Fibroblast of lung (primary cell): ENCODE measurements at regions not wholly inside any gene's neighbourhood (a gene's known extent, or its start where the extent isn't known, plus 50 kb on each side); places are given as distances from the start of the nearest gene placed in this dataset.

ENCODE experiments used
- DNase-seq, 2 donors: peaks; one replicate each; pipeline versions ENCODE4 v3.0.0 to v3.0.0-alpha.2; 2010; ENCODE audit warnings: low read depth in 2 of 2
- H2AFZ ChIP-seq: 2 replicates; pipeline ENCODE4 v1.5.1; 2012; ENCODE audit warnings: low read length, control low read depth, inconsistent platforms
- H3K27ac ChIP-seq: 2 replicates; pipeline ENCODE4 v1.5.1; 2011; ENCODE audit warnings: low read length, control low read depth; ENCODE audit not compliant: insufficient read depth
- H3K27me3 ChIP-seq: 2 replicates; pipeline ENCODE4 v1.5.1; 2011; ENCODE audit warnings: mild to moderate bottlenecking, low read length; ENCODE audit not compliant: control insufficient read depth, insufficient read depth
- H3K36me3 ChIP-seq: 2 replicates; pipeline ENCODE4 v1.5.1; 2011; ENCODE audit warnings: low read length; ENCODE audit not compliant: control insufficient read depth, insufficient read depth
- H3K4me1 ChIP-seq: 2 replicates; pipeline ENCODE4 v1.5.1; 2011; ENCODE audit warnings: low read length; ENCODE audit not compliant: control insufficient read depth, insufficient read depth; ENCODE audit errors: extremely low read depth
- H3K4me2 ChIP-seq: 2 replicates; pipeline ENCODE4 v1.5.1; 2011; ENCODE audit warnings: low read length, control low read depth; ENCODE audit not compliant: insufficient read depth; ENCODE audit errors: extremely low read depth
- H3K4me3 ChIP-seq, 4 experiments: fragments of 200-600 bp in 1 of 4; sonication (generic) in 1 of 4; replicated peaks in 1 of 4; 2 replicates each; pipeline ENCODE4 v1.5.1; 2011 to 2016; ENCODE audit warnings: low read length in 4 of 4, low read depth in 3 of 4, mild to moderate bottlenecking in 3 of 4, control low read depth in 2 of 4, inconsistent platforms in 1 of 4, mixed read lengths in 1 of 4; ENCODE audit not compliant: insufficient read depth in 1 of 4; ENCODE audit errors: control extremely low read depth in 1 of 4
- H3K79me2 ChIP-seq: 2 replicates; pipeline ENCODE4 v1.5.1; 2012; ENCODE audit warnings: mild to moderate bottlenecking, low read length, inconsistent platforms; ENCODE audit not compliant: control insufficient read depth, insufficient read depth
- H3K9ac ChIP-seq: 2 replicates; pipeline ENCODE4 v1.5.1; 2011; ENCODE audit warnings: mild to moderate bottlenecking, low read length, control low read depth; ENCODE audit not compliant: insufficient read depth
- H3K9me3 ChIP-seq: 2 replicates; pipeline ENCODE4 v1.5.1; 2012; ENCODE audit warnings: low read depth, low read length; ENCODE audit not compliant: control insufficient read depth, insufficient read depth
- H4K20me1 ChIP-seq: 2 replicates; pipeline ENCODE4 v1.5.1; 2011; ENCODE audit warnings: low read length; ENCODE audit not compliant: control insufficient read depth, insufficient read depth; ENCODE audit errors: extremely low read depth
- CTCF ChIP-seq, 2 donors: IDR thresholded peaks in 1 of 2; conservative IDR thresholded peaks in 1 of 2; 1 replicate in 1 of 2; 2 replicates in 1 of 2; pipeline ENCODE4 v1.5.1; 2011 to 2012; ENCODE audit warnings: low read length in 2 of 2, control low read depth in 1 of 2, inconsistent platforms in 1 of 2, low read depth in 1 of 2, mild to moderate bottlenecking in 1 of 2
- EZH2 ChIP-seq: IDR thresholded peaks from 2 replicates; pipeline ENCODE4 v1.5.1; 2012; ENCODE audit warnings: low read length, control low read depth, mild to moderate bottlenecking; ENCODE audit errors: missing control alignments

- Histone ChIP-seq H3K4me1 (no peaks in the 10 kb centered on the region), H3K9ac (no peak overlapping the region), H2AFZ (peak overlapping the region; percentile 24), H3K79me2 (no peaks in the 10 kb centered on the region), H3K9me3 (no peaks in the 10 kb centered on the region), H3K36me3 (no peaks in the 10 kb centered on the region), H3K4me2 (peak overlapping the region; percentile 73), H3K4me3 (peak overlapping the region in 2 of 4 experiments; percentile 9 to 30), H3K27ac (no peak overlapping the region), H4K20me1 (no peaks in the 10 kb centered on the region), H3K27me3 (no peaks in the 10 kb centered on the region)
- TF ChIP-seq CTCF (conservative IDR thresholded peaks at IDR 0.05 in 1 of 2, IDR thresholded peaks at IDR 0.05 in 1 of 2; ENCODE audit: low read depth in 1 of 2, low read length in 2 of 2), result no peak
- TF ChIP-seq EZH2, result no peak
- DNase-seq, result peak; percentile 78 to 92
Measured at GRCh38 chr21:28069450-28069923, 923.2 kb downstream of the LTN1 start.

GRCh38 chr21:28068455-28069358, 924.0 kb downstream of the LTN1 start:
- H3K4me2 ChIP-seq, result peak overlapping the region; percentile 73
- no peak overlapping the region for H3K9ac ChIP-seq
- H3K4me1 ChIP-seq, result no peaks in the 10 kb centered on the region
- H3K4me3 ChIP-seq, result no peak overlapping the region
- H3K27me3 ChIP-seq, result no peaks in the 10 kb centered on the region
- H3K27ac ChIP-seq, result no peak overlapping the region
- no peaks in the 10 kb centered on the region for H4K20me1 ChIP-seq
- no peaks in the 10 kb centered on the region for H3K79me2 ChIP-seq
- H2AFZ ChIP-seq, result no peak overlapping the region
- TF ChIP-seq CTCF (conservative IDR thresholded peaks at IDR 0.05 in 1 of 2, IDR thresholded peaks at IDR 0.05 in 1 of 2; ENCODE audit: low read depth in 1 of 2, low read length in 2 of 2) (no peak), EZH2 (no peak)
- no peak for DNase-seq
- no peaks in the 10 kb centered on the region for H3K36me3 ChIP-seq
- H3K9me3 ChIP-seq, result no peaks in the 10 kb centered on the region

- H3K9me3 ChIP-seq, result no peaks in the 10 kb centered on the region
- no peak overlapping the region for H3K4me2 ChIP-seq
- no peaks in the 10 kb centered on the region for H3K4me1 ChIP-seq
- no peak overlapping the region for H3K9ac ChIP-seq
- H3K27me3 ChIP-seq, result no peaks in the 10 kb centered on the region
- TF ChIP-seq CTCF (conservative IDR thresholded peaks at IDR 0.05 in 1 of 2, IDR thresholded peaks at IDR 0.05 in 1 of 2; ENCODE audit: low read depth in 1 of 2, low read length in 2 of 2) (no peak), EZH2 (no peak)
- H2AFZ ChIP-seq, result no peak overlapping the region
- no peak overlapping the region for H3K27ac ChIP-seq
- no peaks in the 10 kb centered on the region for H3K36me3 ChIP-seq
- peak in 1 of 2 donors; percentile 7 for DNase-seq
- H3K79me2 ChIP-seq, result no peaks in the 10 kb centered on the region
- H3K4me3 ChIP-seq, result no peak overlapping the region
- no peaks in the 10 kb centered on the region for H4K20me1 ChIP-seq
Measured at GRCh38 chr21:28066596-28067387, 925.9 kb downstream of the LTN1 start.
